Erythroblast (primary cell): ENCODE measurements at regions not wholly inside any gene's neighbourhood (a gene's known extent, or its start where the extent isn't known, plus 50 kb on each side); places are given as distances from the start of the nearest gene placed in this dataset.

Experiments
- DNase-seq, 2 experiments: peaks; one replicate each; lab custom pipeline; 2025; lab: John Stamatoyannopoulos, UW
- GATA1 ChIP-seq: IDR thresholded peaks from 2 replicates; pipeline ENCODE4 v1.6.1; 2011; ENCODE audit warnings: low read depth, mild to moderate bottlenecking, control low read depth, low read length, moderate library complexity
- POLR2A ChIP-seq: IDR thresholded peaks from 2 replicates; pipeline ENCODE4 v1.6.1; 2011; ENCODE audit warnings: mild to moderate bottlenecking, low read length

DNA sequence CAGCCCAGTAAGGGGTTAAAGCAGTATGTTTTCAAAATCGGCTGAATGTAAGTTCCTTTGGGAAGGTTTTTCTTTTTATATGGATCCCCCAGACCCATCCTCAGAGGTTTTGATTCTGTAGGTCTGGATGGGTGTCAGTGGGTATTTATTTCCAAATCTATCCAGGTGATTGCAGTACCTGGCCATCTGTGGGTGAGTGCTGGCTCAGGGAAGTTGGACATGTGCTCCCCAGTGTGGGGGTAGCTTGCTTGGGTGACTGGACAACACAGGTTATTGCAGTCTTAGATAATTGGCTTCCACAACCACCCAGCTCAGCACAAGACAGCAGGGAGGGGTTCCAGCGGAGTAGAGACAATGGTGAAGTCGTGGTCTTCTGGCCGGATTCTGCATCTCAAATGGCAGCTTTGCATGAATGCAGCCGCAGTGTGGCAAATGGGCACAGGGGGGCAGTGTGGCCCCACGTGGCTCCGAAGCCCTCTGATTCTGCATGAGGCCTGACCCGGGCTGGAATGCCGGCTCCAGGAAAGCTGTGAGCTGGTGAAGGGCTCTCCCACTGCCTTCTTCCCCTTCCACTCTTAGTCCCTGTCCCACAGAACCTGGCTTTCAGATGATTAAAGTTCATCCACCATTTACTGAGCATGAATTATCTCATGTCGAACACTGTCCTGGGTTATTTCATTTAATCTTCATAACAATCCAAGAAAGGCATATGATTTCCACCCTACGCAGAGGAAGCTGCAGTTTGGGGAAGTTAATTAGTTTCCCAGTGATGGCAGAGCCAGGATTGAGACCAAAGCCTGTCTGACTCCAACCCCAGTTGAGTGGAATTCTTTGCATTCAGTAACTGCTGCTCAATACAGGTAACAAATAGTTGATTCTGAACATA lies 64.5 kb upstream of the SYPL1 start:
- TF ChIP-seq POLR2A (no peak), GATA1 (no peak)

GRCh38 chr7:106175507-106175906 lies 63.4 kb upstream of the SYPL1 start:
- DNase-seq, result no peak
- TF ChIP-seq POLR2A (no peak), GATA1 (no peak)

More for the DNA sequence above, 64.5 kb upstream of the SYPL1 start:
- DNase-seq, result peak; percentile 45 to 73

DNA sequence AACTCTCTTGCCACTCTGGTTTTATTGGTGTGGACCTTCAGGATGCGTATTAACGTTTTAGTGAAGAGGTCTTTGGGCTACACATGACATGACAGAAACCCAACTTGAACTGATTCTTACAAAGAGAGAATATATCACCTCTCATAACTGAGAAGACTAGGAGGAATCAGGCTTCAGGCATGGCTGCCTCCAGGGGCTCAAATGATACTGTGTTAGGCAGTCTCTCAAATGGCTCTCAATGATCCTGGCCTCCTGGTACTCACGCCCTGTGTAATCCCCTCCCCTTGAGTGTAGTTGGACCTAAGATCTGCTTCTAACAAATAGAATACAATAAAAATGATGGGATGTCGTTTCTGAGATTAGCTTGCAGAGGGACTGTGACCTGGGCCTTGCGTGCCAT lies 58.5 kb upstream of the SYPL1 start:
- no peak for DNase-seq
- TF ChIP-seq GATA1 (no peak), POLR2A (no peak)

DNA sequence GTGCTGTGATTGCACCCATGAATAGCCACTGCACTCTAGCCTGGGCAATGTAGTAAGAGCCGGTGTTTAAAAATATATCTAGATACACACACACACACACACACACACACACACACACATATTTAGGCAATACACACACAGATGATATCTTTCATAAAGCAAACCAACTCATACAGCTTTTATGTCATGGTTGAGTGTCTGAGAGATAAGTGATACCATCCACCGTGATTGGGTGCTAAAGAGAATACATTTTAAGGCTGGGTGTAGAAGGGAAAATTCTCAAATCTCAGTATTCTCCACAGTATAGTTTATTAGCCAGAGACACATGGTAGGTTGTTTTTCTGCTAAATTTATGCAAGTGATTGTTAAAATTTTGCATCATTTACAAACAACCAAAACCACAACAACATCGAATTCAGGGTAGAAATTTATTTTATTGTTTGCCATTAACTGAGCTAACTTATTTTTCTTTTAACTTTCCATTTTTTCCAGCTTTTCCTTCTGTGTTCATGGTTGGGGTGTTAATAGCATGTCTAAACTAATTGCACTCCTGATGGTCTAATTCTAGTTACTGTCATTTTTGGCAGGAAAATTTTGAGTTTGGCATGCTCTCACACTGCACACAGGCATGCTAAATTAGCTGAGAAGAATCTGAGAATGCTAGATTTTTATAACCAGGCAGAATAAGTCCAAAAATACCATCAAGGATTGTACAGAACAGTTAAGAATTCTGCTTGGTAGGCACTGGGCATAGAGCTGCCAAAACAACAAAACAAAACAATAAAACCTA lies 57.9 kb upstream of the SYPL1 start:
- TF ChIP-seq GATA1 (no peak), POLR2A (no peak)
- no peak for DNase-seq

DNA sequence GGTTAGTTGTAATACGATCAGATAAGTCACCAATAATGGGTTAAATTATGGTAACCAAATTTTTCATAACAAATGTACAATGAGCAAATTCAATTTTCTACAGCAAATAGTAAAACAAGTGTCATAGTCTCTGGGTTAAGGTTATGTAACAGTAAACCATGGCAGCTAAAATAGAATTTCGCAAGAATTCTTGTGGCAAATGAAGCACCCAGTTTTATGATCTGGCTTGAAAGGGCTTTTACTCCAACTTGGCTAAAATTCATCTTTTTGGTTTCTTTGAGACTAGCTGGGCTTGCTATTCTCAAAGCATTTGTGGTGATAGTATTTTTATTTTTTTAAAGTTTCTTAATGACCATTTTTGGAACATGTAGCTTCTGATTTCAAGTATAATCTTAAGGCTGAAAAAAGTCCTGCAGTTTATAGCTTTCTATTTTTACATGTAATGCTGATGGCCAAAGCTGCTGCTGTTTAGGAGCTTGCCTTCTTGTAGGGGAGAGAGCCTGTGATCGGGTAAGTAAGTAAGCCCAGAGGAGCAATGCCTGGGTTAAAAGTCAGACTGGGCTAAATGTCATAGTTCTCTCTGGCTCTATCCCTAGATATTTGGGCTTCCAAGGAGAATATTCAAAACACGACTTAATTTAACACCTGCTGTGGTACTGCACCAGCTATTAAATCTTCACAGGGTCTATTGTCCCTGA lies 55.5 kb upstream of the SYPL1 start:
- no peak for DNase-seq

GRCh38 chr7:106166651-106167342 lies 54.7 kb upstream of the SYPL1 start:
- TF ChIP-seq POLR2A (no peak), GATA1 (no peak)
- DNase-seq, result peak; percentile 58 to 80

More for the DNA sequence above, 55.5 kb upstream of the SYPL1 start:
- TF ChIP-seq GATA1 (no peak), POLR2A (no peak)

DNA sequence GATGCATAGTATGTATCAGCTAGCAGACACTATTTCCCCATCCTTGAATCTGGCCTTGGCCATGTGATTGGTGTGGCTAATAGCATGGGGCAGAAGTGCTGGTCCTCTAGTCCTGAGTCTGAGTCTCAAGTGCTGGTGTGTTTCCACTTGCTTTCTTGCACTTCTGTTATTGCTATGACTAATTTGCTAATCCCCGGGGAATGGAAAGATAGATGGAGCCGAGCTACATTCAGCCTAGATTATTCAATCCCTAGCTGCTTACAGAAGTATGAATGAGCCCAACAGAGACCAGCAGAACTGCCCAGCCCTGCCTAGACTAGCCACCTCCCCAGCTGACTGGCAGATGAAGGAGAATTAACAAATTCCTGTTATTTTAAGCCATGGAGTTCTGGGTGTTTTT lies 53.2 kb upstream of the SYPL1 start:
- DNase-seq, result no peak
- TF ChIP-seq GATA1 (no peak), POLR2A (no peak)

GRCh38 chr7:106163257-106163656 lies 51.1 kb upstream of the SYPL1 start:
- no peak for TF ChIP-seq GATA1
- no peak for TF ChIP-seq POLR2A
- DNase-seq, result no peak
